Right ventricle myocardium superior (tissue), 1 donor: ENCODE measurements at regions not wholly inside any gene's neighbourhood (a gene's known extent, or its start where the extent isn't known, plus 50 kb on each side); places are given as distances from the start of the nearest gene placed in this dataset.

Experiments used
- ATAC-seq: fragments of 200-7000 bp; cut with Tn5 transposase; one replicate; pipeline ENCODE4 v1.9.1; 2020; ENCODE audit warnings: mild to moderate bottlenecking; ENCODE audit not compliant: poor library complexity
- DNase-seq: peaks from one replicate; pipeline ENCODE4 v3.0.0-alpha.2; 2020
- intact Hi-C: fragments of 100-400 bp; cut with DNase I; formaldehyde crosslinking; loops from one replicate; pipeline ENCODE4 v1.11.2; 2022
- donor health status: DM: no; HTN: yes; CAD: no; lungs with severe emphysema.

GRCh38 chr9:105858877-105859276, 164.5 kb downstream of the TMEM38B start:
- ATAC-seq = no peak
- no peak for DNase-seq
- intact Hi-C loops = no loop called here

GRCh38 chr9:105859428-105860091, 165.2 kb downstream of the TMEM38B start:
- intact Hi-C loops = no loop called here
- no peak for ATAC-seq
- DNase-seq = no peak

- ATAC-seq = no peak
- intact Hi-C loops = no loop called here
- DNase-seq = no peak
Measured at GRCh38 chr9:105860516-105860915, 166.2 kb downstream of the TMEM38B start.

GRCh38 chr9:105861972-105862371, 167.6 kb downstream of the TMEM38B start:
- ATAC-seq (peak; percentile 65), DNase-seq (no peak)
- intact Hi-C loops = no loop called here

- intact Hi-C loops = no loop called here
- no peak for DNase-seq
- ATAC-seq = peak; percentile 22
Measured at GRCh38 chr9:105864248-105864898, 170.0 kb downstream of the TMEM38B start.

- intact Hi-C loops = no loop called here
- peak; percentile 60 for ATAC-seq
- no peak for DNase-seq
Measured at GRCh38 chr9:105865285-105865684, 170.9 kb downstream of the TMEM38B start.

- ATAC-seq (no peak), DNase-seq (no peak)
- intact Hi-C loops = no loop called here
Measured at GRCh38 chr9:105871540-105871939, 177.2 kb downstream of the TMEM38B start.

- intact Hi-C loops = no loop called here
- DNase-seq (no peak), ATAC-seq (no peak)
Measured at GRCh38 chr9:105873801-105874200, 179.5 kb downstream of the TMEM38B start.

- ATAC-seq = no peak
- intact Hi-C loops = no loop called here
Measured at GRCh38 chr9:105877721-105878120, 183.4 kb downstream of the TMEM38B start.

GRCh38 chr9:105879181-105879580, 184.8 kb downstream of the TMEM38B start:
- no peak for DNase-seq
- intact Hi-C loops = no loop called here
- no peak for ATAC-seq

More at GRCh38 chr9:105877721-105878120, 183.4 kb downstream of the TMEM38B start:
- no peak for DNase-seq

- ATAC-seq (no peak), DNase-seq (no peak)
- intact Hi-C loops = loop anchor here (5.0 to 10.0 kb wide), 2 partner anchors 38 to 266 kb away; no protein-coding TSS in a partner anchor
Measured at GRCh38 chr9:105880517-105880916, 186.2 kb downstream of the TMEM38B start.

- ATAC-seq (no peak), DNase-seq (no peak)
- intact Hi-C loops = loop anchor here (5.0 to 10.0 kb wide), 2 partner anchors 39 to 266 kb away; no protein-coding TSS in a partner anchor
Measured at GRCh38 chr9:105881021-105881420, 186.7 kb downstream of the TMEM38B start.

- intact Hi-C loops = loop anchor here (5.0 to 10.0 kb wide), 2 partner anchors 40 to 267 kb away; no protein-coding TSS in a partner anchor
- peak; percentile 66 for DNase-seq
Measured at GRCh38 chr9:105881654-105882349, 187.5 kb downstream of the TMEM38B start.

GRCh38 chr9:105883847-105884246, 189.5 kb downstream of the TMEM38B start:
- intact Hi-C loops = loop anchor here (5.0 to 10.0 kb wide), 2 partner anchors 42 to 269 kb away; no protein-coding TSS in a partner anchor
- ATAC-seq (no peak), DNase-seq (no peak)

More at GRCh38 chr9:105881654-105882349, 187.5 kb downstream of the TMEM38B start:
- ATAC-seq = peak; percentile 55

GRCh38 chr9:105884416-105884815, 190.1 kb downstream of the TMEM38B start:
- no peak for DNase-seq
- ATAC-seq = no peak
- intact Hi-C loops = loop anchor here (5.0 to 10.0 kb wide), 2 partner anchors 42 to 270 kb away; no protein-coding TSS in a partner anchor

GRCh38 chr9:105886136-105886535, 191.8 kb downstream of the TMEM38B start:
- ATAC-seq = no peak
- intact Hi-C loops = loop anchor here (10.0 kb wide), 1 partner anchor 271 kb away; no protein-coding TSS in a partner anchor

GRCh38 chr9:105887679-105888078, 193.3 kb downstream of the TMEM38B start:
- DNase-seq = no peak
- intact Hi-C loops = loop anchor here (10.0 kb wide), 1 partner anchor 273 kb away; no protein-coding TSS in a partner anchor
- no peak for ATAC-seq

More at GRCh38 chr9:105886136-105886535, 191.8 kb downstream of the TMEM38B start:
- DNase-seq = no peak

GRCh38 chr9:105890046-105890822, 195.9 kb downstream of the TMEM38B start:
- DNase-seq = no peak
- no peak for ATAC-seq
- intact Hi-C loops = no loop called here
